Astrocyte (in vitro differentiated cells and primary cell): ENCODE measurements at regions not wholly inside any gene's neighbourhood (a gene's known extent, or its start where the extent isn't known, plus 50 kb on each side); places are given as distances from the start of the nearest gene placed in this dataset.

Source experiments
- DNase-seq: peaks from one replicate; pipeline ENCODE4 v3.0.0-alpha.2; 2010; ENCODE audit warnings: low read depth
- FAIRE-seq: peaks from 2 replicates; lab custom pipeline; 2011; peaks lifted over from hg19 to GRCh38; lab: Jason Lieb, UNC
- H2AFZ ChIP-seq: 2 replicates; pipeline ENCODE4 v1.6.0; 2012; ENCODE audit warnings: low read depth, low read length, inconsistent platforms
- H3K27ac ChIP-seq: 2 replicates; pipeline ENCODE4 v1.5.1; 2011; ENCODE audit warnings: low read depth, low read length, inconsistent platforms
- H3K27me3 ChIP-seq: 2 replicates; pipeline ENCODE4 v1.6.0; 2011; ENCODE audit warnings: low read length, inconsistent platforms; ENCODE audit not compliant: insufficient read depth
- H3K36me3 ChIP-seq: 2 replicates; pipeline ENCODE4 v1.5.1; 2011; ENCODE audit warnings: low read length, inconsistent platforms; ENCODE audit not compliant: insufficient read depth
- H3K4me1 ChIP-seq: 2 replicates; pipeline ENCODE4 v1.5.1; 2011; ENCODE audit warnings: low read length, inconsistent platforms; ENCODE audit not compliant: insufficient read depth
- H3K4me2 ChIP-seq: 2 replicates; pipeline ENCODE4 v1.6.0; 2012; ENCODE audit warnings: low read length, inconsistent platforms
- H3K4me3 ChIP-seq: 2 replicates; pipeline ENCODE4 v1.5.1; 2011; ENCODE audit warnings: low read depth, mild to moderate bottlenecking, low read length, inconsistent platforms; ENCODE audit not compliant: insufficient read depth
- H3K79me2 ChIP-seq: 2 replicates; pipeline ENCODE4 v1.6.0; 2012; ENCODE audit warnings: mild to moderate bottlenecking, low read length, inconsistent platforms; ENCODE audit not compliant: insufficient read depth
- H3K9ac ChIP-seq: 2 replicates; pipeline ENCODE4 v1.6.0; 2012; ENCODE audit warnings: mild to moderate bottlenecking, low read length, inconsistent platforms
- H3K9me3 ChIP-seq: 2 replicates; pipeline ENCODE4 v1.5.1; 2012; ENCODE audit warnings: low read depth, mild to moderate bottlenecking, low read length, inconsistent platforms; ENCODE audit not compliant: insufficient read depth
- H4K20me1 ChIP-seq: 2 replicates; pipeline ENCODE4 v1.6.0; 2012; ENCODE audit warnings: low read length, inconsistent platforms; ENCODE audit not compliant: insufficient read depth
- H3K27ac Mint-ChIP-seq: one replicate; pipeline ENCODE4 v1.8.0; 2021; ENCODE audit warnings: mild to moderate bottlenecking, mixed read lengths; ENCODE audit not compliant: unreplicated experiment
- H3K27me3 Mint-ChIP-seq: one replicate; pipeline ENCODE4 v1.8.0; 2021; ENCODE audit warnings: low read depth, mixed read lengths; ENCODE audit not compliant: unreplicated experiment
- H3K36me3 Mint-ChIP-seq: one replicate; pipeline ENCODE4 v1.8.0; 2021; ENCODE audit warnings: low read depth, mixed read lengths; ENCODE audit not compliant: unreplicated experiment
- H3K4me1 Mint-ChIP-seq: one replicate; pipeline ENCODE4 v1.8.0; 2021; ENCODE audit warnings: low read depth, mixed read lengths; ENCODE audit not compliant: unreplicated experiment
- H3K4me3 Mint-ChIP-seq: one replicate; pipeline ENCODE4 v1.8.0; 2021; ENCODE audit warnings: mild to moderate bottlenecking, moderate library complexity, mixed read lengths; ENCODE audit not compliant: unreplicated experiment
- H3K9me3 Mint-ChIP-seq: one replicate; pipeline ENCODE4 v1.8.0; 2021; ENCODE audit warnings: mild to moderate bottlenecking, mixed read lengths; ENCODE audit not compliant: unreplicated experiment
- EZH2 ChIP-seq: IDR thresholded peaks from 2 replicates; pipeline ENCODE4 v1.6.1; 2012; ENCODE audit warnings: mild to moderate bottlenecking, low read length, inconsistent platforms; ENCODE audit not compliant: insufficient read depth
- TF ChIP-seq, protein P1 (sequence below): IDR thresholded peaks from 2 replicates; pipeline ENCODE4 v1.5.1; 2011; ENCODE audit warnings: low read depth, mild to moderate bottlenecking, inconsistent platforms, low read length, moderate library complexity; ENCODE audit not compliant: insufficient read depth

- Histone ChIP-seq H3K9me3 (no peaks in the 10 kb centered on the region), H4K20me1 (no peaks in the 10 kb centered on the region), H3K4me1 (no peaks in the 10 kb centered on the region), H3K27ac (no peak overlapping the region), H3K36me3 (no peaks in the 10 kb centered on the region), H3K4me2 (no peak overlapping the region), H3K27me3 (no peaks in the 10 kb centered on the region), H3K79me2 (no peaks in the 10 kb centered on the region), H3K4me3 (no peak overlapping the region), H2AFZ (no peak overlapping the region), H3K9ac (no peak overlapping the region)
- Mint-ChIP-seq H3K4me1 (peaks cover 6% of the 10 kb centered on the region), H3K9me3 (peaks cover 5% of the 10 kb centered on the region), H3K27me3 (no peaks in the 10 kb centered on the region), H3K4me3 (no peak overlapping the region), H3K27ac (no peak overlapping the region), H3K36me3 (no peaks in the 10 kb centered on the region)
- FAIRE-seq, result no peak
- DNase-seq, result no peak
- TF ChIP-seq, protein P1, sequence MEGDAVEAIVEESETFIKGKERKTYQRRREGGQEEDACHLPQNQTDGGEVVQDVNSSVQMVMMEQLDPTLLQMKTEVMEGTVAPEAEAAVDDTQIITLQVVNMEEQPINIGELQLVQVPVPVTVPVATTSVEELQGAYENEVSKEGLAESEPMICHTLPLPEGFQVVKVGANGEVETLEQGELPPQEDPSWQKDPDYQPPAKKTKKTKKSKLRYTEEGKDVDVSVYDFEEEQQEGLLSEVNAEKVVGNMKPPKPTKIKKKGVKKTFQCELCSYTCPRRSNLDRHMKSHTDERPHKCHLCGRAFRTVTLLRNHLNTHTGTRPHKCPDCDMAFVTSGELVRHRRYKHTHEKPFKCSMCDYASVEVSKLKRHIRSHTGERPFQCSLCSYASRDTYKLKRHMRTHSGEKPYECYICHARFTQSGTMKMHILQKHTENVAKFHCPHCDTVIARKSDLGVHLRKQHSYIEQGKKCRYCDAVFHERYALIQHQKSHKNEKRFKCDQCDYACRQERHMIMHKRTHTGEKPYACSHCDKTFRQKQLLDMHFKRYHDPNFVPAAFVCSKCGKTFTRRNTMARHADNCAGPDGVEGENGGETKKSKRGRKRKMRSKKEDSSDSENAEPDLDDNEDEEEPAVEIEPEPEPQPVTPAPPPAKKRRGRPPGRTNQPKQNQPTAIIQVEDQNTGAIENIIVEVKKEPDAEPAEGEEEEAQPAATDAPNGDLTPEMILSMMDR, result no peak
- TF ChIP-seq EZH2, result no peak
Observed at GRCh38 chr11:80010536-80010935, 569.7 kb upstream of the TENM4 start.

DNA sequence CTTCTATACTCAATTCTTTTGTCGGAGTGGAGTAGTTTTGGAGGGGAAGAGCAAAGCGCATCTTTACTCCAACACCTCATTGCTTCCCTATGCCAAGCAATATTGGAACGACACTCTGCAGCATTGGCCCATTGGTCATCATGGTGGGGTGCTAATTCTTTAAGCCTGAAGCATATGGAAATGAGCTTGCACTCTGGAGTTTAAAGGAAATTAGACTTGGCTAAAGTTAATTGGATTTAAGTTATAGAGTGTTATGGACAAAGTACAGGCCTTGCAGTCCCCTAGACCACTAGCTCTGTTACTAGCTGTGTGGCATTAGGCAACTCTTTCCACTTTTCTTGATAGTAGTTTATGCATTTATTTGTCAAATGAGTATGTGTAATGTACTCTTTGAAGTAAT lies 568.3 kb upstream of the TENM4 start:
- H3K79me2 ChIP-seq, result no peaks in the 10 kb centered on the region
- H3K27ac ChIP-seq, result no peak overlapping the region
- H3K27me3 Mint-ChIP-seq, result no peaks in the 10 kb centered on the region
- TF ChIP-seq, protein P1, result no peak
- no peak for TF ChIP-seq EZH2
- H3K9ac ChIP-seq, result no peak overlapping the region
- H3K4me3 Mint-ChIP-seq, result no peak overlapping the region
- no peak for DNase-seq
- H3K9me3 Mint-ChIP-seq, result peaks cover 5% of the 10 kb centered on the region
- peaks cover 6% of the 10 kb centered on the region for H3K4me1 Mint-ChIP-seq
- no peak overlapping the region for H3K4me2 ChIP-seq
- FAIRE-seq, result no peak
- no peaks in the 10 kb centered on the region for H3K27me3 ChIP-seq
- H3K27ac Mint-ChIP-seq, result no peak overlapping the region
- H3K36me3 ChIP-seq, result no peaks in the 10 kb centered on the region
- no peaks in the 10 kb centered on the region for H4K20me1 ChIP-seq
- H3K4me1 ChIP-seq, result no peaks in the 10 kb centered on the region
- H3K4me3 ChIP-seq, result no peak overlapping the region
- H3K9me3 ChIP-seq, result no peaks in the 10 kb centered on the region
- H3K36me3 Mint-ChIP-seq, result no peaks in the 10 kb centered on the region
- no peak overlapping the region for H2AFZ ChIP-seq

DNA sequence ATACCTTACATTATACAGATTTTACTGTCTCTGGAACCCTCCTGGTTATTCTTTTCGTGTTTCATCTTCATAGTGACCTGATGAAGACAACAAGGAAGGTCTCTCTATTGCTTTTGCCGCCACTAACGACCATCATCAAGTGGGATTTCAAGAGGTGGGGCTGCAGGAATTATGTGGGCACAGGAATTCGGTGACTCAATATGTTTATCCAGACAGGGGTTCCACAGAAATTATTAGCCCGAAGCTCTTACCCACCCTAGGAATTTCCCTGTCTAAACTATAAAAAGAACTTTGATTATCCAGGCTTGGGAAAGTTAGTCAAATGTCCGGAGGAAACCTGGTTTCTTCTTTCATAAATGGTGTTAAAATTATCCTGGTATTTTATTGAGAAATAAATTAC lies 566.8 kb upstream of the TENM4 start:
- Mint-ChIP-seq H3K27me3 (no peaks in the 10 kb centered on the region), H3K36me3 (no peaks in the 10 kb centered on the region), H3K4me1 (peaks cover 6% of the 10 kb centered on the region), H3K27ac (no peak overlapping the region), H3K4me3 (no peak overlapping the region), H3K9me3 (peaks cover 5% of the 10 kb centered on the region)
- H3K4me1 ChIP-seq, result no peaks in the 10 kb centered on the region
- DNase-seq (no peak), FAIRE-seq (no peak)
- H3K27ac ChIP-seq, result no peak overlapping the region
- no peaks in the 10 kb centered on the region for H4K20me1 ChIP-seq
- H3K9me3 ChIP-seq, result no peaks in the 10 kb centered on the region
- no peaks in the 10 kb centered on the region for H3K36me3 ChIP-seq
- no peak overlapping the region for H3K4me3 ChIP-seq
- no peak overlapping the region for H3K4me2 ChIP-seq
- no peak overlapping the region for H2AFZ ChIP-seq
- H3K79me2 ChIP-seq, result no peaks in the 10 kb centered on the region
- H3K9ac ChIP-seq, result no peak overlapping the region
- TF ChIP-seq EZH2, result no peak
- TF ChIP-seq, protein P1, result no peak
- H3K27me3 ChIP-seq, result no peaks in the 10 kb centered on the region
